ENCODE measurements at regions not wholly inside any gene's neighbourhood (a gene's known extent, or its start where the extent isn't known, plus 50 kb on each side); places are given as distances from the start of the nearest gene placed in this dataset.

- DNase-seq, result peak; percentile 0
Measured at GRCh38 chr22:27662359-27663301, 138.9 kb downstream of the MN1 start.

- DNase-seq, result no peak
Measured at GRCh38 chr22:27663812-27664211, 137.7 kb downstream of the MN1 start.

GRCh38 chr22:27666272-27666997 is 135.1 kb downstream of the MN1 start:
- no peak for DNase-seq

- DNase-seq, result no peak
Measured at GRCh38 chr22:27667121-27667843, 134.3 kb downstream of the MN1 start.

- no peak for DNase-seq
Measured at GRCh38 chr22:27668828-27669797, 132.4 kb downstream of the MN1 start.

- no peak for DNase-seq
Measured at GRCh38 chr22:27669798-27670599, 131.6 kb downstream of the MN1 start.

GRCh38 chr22:27670701-27671412 is 130.7 kb downstream of the MN1 start:
- no peak for DNase-seq

- no peak for DNase-seq
Measured at GRCh38 chr22:27671413-27671935, 130.1 kb downstream of the MN1 start.

- DNase-seq, result no peak
Measured at GRCh38 chr22:27672721-27673418, 128.7 kb downstream of the MN1 start.

GRCh38 chr22:27673839-27674238 is 127.7 kb downstream of the MN1 start:
- no peak for DNase-seq

GRCh38 chr22:27674261-27674923 is 127.2 kb downstream of the MN1 start:
- DNase-seq, result no peak

- DNase-seq, result no peak
Measured at GRCh38 chr22:27676545-27677213, 124.9 kb downstream of the MN1 start.

- DNase-seq, result no peak
Measured at GRCh38 chr22:27677905-27678458, 123.6 kb downstream of the MN1 start.

- no peak for DNase-seq
Measured at GRCh38 chr22:27679176-27679575, 122.4 kb downstream of the MN1 start.

GRCh38 chr22:27679693-27680488 is 121.7 kb downstream of the MN1 start:
- no peak for DNase-seq

GRCh38 chr22:27680636-27681035 is 120.9 kb downstream of the MN1 start:
- no peak for DNase-seq

- no peak for DNase-seq
Measured at GRCh38 chr22:27681037-27681436, 120.5 kb downstream of the MN1 start.
